Testis (tissue), 2 donors: ENCODE measurements at regions not wholly inside any gene's neighbourhood (a gene's known extent, or its start where the extent isn't known, plus 50 kb on each side); places are given as distances from the start of the nearest gene placed in this dataset.

Source experiments
- POLR2A ChIP-seq: fragments of 450-650 bp; IDR thresholded peaks from one replicate; pipeline ENCODE4 v1.6.1; 2017; ENCODE audit warnings: antibody characterized with exemption, mild to moderate bottlenecking, moderate library complexity
- TF ChIP-seq, protein P1 (sequence below), 3 experiments: fragments of 450-650 bp in 2 of 3; fragments of 200-600 bp in 1 of 3; sonication (generic) in 1 of 3; IDR thresholded peaks; one replicate each; pipeline ENCODE4 v1.5.1; 2016 to 2019; ENCODE audit warnings: antibody characterized with exemption in 3 of 3, mild to moderate bottlenecking in 2 of 3, moderate library complexity in 1 of 3

DNA sequence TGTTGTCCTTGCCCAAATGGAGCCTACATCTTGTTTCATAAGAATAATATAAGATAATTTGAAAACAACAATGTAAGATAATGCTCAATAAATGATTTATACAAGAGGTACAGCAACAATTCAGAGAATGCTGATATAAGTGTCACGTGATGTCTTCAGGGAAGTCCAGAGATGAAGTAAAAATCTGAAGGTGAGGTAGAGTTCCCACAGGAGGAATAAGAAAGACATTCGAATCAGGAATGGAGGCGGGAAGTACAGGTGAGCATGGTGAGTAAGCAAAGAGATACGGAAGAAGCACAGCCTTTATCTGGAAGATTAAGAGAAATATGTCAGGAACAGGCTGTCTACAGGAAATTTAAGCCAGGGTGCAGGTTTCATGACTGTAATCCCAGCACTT is 165.9 kb upstream of the MARCKS start:
- TF ChIP-seq, protein P1, sequence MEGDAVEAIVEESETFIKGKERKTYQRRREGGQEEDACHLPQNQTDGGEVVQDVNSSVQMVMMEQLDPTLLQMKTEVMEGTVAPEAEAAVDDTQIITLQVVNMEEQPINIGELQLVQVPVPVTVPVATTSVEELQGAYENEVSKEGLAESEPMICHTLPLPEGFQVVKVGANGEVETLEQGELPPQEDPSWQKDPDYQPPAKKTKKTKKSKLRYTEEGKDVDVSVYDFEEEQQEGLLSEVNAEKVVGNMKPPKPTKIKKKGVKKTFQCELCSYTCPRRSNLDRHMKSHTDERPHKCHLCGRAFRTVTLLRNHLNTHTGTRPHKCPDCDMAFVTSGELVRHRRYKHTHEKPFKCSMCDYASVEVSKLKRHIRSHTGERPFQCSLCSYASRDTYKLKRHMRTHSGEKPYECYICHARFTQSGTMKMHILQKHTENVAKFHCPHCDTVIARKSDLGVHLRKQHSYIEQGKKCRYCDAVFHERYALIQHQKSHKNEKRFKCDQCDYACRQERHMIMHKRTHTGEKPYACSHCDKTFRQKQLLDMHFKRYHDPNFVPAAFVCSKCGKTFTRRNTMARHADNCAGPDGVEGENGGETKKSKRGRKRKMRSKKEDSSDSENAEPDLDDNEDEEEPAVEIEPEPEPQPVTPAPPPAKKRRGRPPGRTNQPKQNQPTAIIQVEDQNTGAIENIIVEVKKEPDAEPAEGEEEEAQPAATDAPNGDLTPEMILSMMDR (IDR thresholded peaks at IDR 0.05): no peak
- TF ChIP-seq POLR2A: no peak
